ENCODE measurements at regions not wholly inside any gene's neighbourhood (a gene's known extent, or its start where the extent isn't known, plus 50 kb on each side); places are given as distances from the start of the nearest gene placed in this dataset.

- TF ChIP-seq, protein P1, sequence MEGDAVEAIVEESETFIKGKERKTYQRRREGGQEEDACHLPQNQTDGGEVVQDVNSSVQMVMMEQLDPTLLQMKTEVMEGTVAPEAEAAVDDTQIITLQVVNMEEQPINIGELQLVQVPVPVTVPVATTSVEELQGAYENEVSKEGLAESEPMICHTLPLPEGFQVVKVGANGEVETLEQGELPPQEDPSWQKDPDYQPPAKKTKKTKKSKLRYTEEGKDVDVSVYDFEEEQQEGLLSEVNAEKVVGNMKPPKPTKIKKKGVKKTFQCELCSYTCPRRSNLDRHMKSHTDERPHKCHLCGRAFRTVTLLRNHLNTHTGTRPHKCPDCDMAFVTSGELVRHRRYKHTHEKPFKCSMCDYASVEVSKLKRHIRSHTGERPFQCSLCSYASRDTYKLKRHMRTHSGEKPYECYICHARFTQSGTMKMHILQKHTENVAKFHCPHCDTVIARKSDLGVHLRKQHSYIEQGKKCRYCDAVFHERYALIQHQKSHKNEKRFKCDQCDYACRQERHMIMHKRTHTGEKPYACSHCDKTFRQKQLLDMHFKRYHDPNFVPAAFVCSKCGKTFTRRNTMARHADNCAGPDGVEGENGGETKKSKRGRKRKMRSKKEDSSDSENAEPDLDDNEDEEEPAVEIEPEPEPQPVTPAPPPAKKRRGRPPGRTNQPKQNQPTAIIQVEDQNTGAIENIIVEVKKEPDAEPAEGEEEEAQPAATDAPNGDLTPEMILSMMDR (conservative IDR thresholded peaks at IDR 0.05; ENCODE audit: low read length), result no peak
- TF ChIP-seq EZH2phosphoT487 (IDR thresholded peaks at IDR 0.05; ENCODE audit: borderline replicate concordance), result no peak
These were observed 202.5 kb upstream of the RBMS1 start for GRCh38 chr2:160696087-160696452.

All from Loucy (cell line).